ENCODE measurements at regions not wholly inside any gene's neighbourhood (a gene's known extent, or its start where the extent isn't known, plus 50 kb on each side); places are given as distances from the start of the nearest gene placed in this dataset.

- TF ChIP-seq CTCF (conservative IDR thresholded peaks at IDR 0.05; ENCODE audit: low read depth, low read length): no peak
- TF ChIP-seq EZH2 (IDR thresholded peaks at IDR 0.05; ENCODE audit: low read length, unreplicated experiment): no peak
- TF ChIP-seq EZH2phosphoT487 (IDR thresholded peaks at IDR 0.05; ENCODE audit: borderline replicate concordance, low read length): no peak
Measured at GRCh38 chr2:151067658-151068369, 193.8 kb downstream of the RBM43 start.

Data from PC-3 (cell line).